Activated T-helper 2 cell treated with anti-CD3 and anti-CD28 coated beads, Interferon-gamma antibody, Interleukin-2, Interleukin-4, amounts not matched to agents 10 μg/mL and 5 μg/mL and 100 μg/mL, durations not matched to agents 14 hours and 24 hours and 36 hours (primary cell): ENCODE measurements at regions not wholly inside any gene's neighbourhood (a gene's known extent, or its start where the extent isn't known, plus 50 kb on each side); places are given as distances from the start of the nearest gene placed in this dataset.

Experiments
- DNase-seq: peaks from one replicate; pipeline ENCODE4 v3.0.0; 2021; ENCODE audit warnings: low spot score
- H3K27ac Mint-ChIP-seq: one replicate; pipeline ENCODE4 v1.8.0; 2021; ENCODE audit warnings: mixed read lengths
- H3K27me3 Mint-ChIP-seq: one replicate; pipeline ENCODE4 v1.8.0; 2021; ENCODE audit warnings: low read depth, mixed read lengths
- H3K36me3 Mint-ChIP-seq: one replicate; pipeline ENCODE4 v1.8.0; 2021; ENCODE audit warnings: low read depth, mixed read lengths
- H3K4me1 Mint-ChIP-seq: one replicate; pipeline ENCODE4 v1.8.0; 2021; ENCODE audit warnings: low read depth, mixed read lengths
- H3K4me3 Mint-ChIP-seq: one replicate; pipeline ENCODE4 v1.8.0; 2021; ENCODE audit warnings: low read depth, mild to moderate bottlenecking, moderate library complexity, mixed read lengths
- H3K9me3 Mint-ChIP-seq: one replicate; pipeline ENCODE4 v1.8.0; 2021; ENCODE audit warnings: mixed read lengths
- intact Hi-C: fragments of 100-400 bp; cut with micrococcal nuclease; formaldehyde crosslinking; loops from one replicate; pipeline ENCODE4 v1.15.1; 2023

DNA sequence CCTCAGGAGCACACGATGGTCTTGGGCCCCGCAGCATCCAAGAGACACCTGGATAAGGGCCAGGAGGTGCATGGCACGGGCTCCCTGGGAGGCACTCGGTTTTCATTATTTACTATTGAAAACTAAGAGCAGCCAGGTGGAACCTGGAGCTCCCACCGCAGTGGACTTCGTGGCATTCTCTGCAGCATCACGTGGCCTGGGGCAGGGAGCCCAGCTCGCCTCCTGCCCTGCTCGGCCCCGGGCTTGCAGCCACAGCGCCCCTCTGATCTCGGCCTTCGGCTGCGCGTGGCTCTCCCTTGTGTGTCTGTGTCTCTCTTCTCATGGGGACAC lies 121.6 kb downstream of the SIK1 start:
- Mint-ChIP-seq H3K27me3 (no peaks in the 10 kb centered on the region), H3K4me1 (peaks cover 7% of the 10 kb centered on the region), H3K36me3 (no peaks in the 10 kb centered on the region), H3K9me3 (no peaks in the 10 kb centered on the region), H3K4me3 (no peak overlapping the region), H3K27ac (no peak overlapping the region)
- no peak for DNase-seq
- intact Hi-C loops, result no loop called here

DNA sequence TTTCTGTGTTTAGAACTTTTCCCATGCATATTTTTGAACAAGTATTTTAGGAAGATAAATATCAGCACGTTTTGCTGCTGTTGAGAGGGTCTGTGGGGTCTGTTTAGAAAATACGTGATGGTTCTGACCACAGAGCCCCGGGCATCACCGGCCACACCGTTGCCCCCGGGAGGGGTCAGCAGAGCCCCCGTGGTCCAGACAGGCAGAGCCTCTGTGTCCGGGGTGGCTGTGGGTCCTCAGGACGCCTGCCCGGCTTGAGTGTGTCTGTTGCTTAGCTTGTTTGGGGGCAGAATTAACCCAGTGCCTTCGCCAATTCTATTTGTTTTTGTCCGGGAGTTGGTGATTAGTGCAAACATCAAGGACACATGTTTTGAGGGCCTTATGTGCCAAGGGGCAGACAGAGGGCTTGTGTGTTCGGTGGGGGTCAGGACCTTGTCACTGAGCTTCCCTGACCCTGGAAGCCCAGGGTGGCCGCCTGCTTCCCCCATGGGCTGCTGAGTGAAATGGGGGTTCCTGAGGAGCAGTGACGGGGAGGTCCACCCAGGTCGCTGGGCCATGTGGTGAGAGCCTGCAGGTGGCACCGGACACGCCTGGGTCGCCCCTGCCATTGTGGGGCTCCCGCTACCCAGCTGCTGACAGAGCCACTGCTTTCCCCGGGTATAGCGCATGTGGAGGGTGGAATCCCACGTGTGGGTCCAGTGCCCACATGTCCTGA lies 122.2 kb downstream of the SIK1 start:
- Mint-ChIP-seq H3K27ac (no peak overlapping the region), H3K4me3 (no peak overlapping the region), H3K27me3 (no peaks in the 10 kb centered on the region), H3K4me1 (peaks cover 7% of the 10 kb centered on the region), H3K36me3 (no peaks in the 10 kb centered on the region), H3K9me3 (no peaks in the 10 kb centered on the region)
- DNase-seq, result no peak
- intact Hi-C loops, result no loop called here

DNA sequence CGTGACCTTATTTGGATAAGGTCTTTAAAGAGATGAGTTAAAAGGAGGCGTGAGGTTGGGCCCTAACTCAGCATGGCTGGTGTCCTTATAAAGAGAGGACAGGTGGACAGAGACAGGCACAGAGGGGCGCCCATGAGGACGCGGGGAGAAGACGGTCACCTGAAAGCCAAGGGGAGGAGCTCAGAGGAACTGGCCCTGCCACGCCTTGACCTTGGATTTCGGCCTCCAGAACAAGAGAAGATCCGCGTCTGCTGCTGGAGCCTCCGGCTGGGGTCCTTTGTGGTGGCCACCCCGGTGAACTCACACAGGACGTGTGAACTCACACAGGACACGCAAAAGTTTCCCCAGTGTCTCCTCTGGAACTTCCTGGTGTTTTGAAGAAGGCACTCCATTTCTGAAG lies 122.7 kb downstream of the SIK1 start:
- Mint-ChIP-seq H3K36me3 (no peaks in the 10 kb centered on the region), H3K4me1 (peaks cover 7% of the 10 kb centered on the region), H3K27ac (no peak overlapping the region), H3K9me3 (no peaks in the 10 kb centered on the region), H3K4me3 (no peak overlapping the region), H3K27me3 (no peaks in the 10 kb centered on the region)
- intact Hi-C loops, result no loop called here
- DNase-seq, result no peak

DNA sequence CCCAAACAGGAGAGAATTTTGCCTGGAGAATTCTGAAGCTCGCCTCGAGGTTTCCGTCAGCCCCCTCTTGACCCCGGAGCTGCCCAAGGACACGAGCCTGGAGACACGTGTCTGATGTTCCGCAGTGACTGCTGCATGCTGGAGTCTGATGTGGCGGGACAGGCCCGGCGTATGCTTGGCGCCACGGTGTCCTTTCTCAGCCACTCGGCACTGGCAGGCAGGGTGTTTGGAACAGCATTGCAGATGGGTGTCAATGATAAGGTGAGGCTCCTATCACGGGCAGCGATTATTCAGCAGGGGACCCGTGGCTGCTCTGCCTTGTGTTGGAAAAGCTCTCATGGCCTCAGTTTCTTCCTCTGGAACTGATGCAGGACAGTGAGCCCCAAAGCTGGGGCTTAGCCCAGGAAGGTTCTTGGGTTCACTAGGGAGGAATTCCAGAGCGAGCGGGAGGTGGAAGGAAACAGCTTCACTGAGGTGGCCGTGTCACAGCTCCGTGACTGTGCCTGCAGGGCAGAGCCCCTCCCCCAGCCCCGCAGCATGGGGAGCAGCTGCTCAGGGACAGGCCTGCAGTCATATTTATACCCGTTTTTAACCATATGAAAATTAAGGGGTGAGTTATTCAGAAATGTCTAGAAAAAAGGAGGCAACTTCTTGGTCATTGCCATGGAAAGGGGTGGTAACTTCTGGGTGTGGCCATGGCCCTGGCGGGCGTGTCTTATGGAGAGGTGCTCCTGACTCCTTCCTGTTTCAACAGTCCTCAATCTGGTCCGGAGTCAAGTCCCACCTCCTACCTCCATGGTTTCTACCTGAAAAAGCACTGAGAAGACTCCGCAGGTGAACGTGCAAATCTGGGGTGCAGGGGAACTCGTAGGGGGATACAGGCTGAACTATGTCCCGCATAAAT lies 123.4 kb downstream of the SIK1 start:
- intact Hi-C loops, result no loop called here
- no peaks in the 10 kb centered on the region for H3K9me3 Mint-ChIP-seq
- no peak overlapping the region for H3K27ac Mint-ChIP-seq
- H3K36me3 Mint-ChIP-seq, result no peaks in the 10 kb centered on the region
- no peak overlapping the region for H3K4me3 Mint-ChIP-seq
- no peak for DNase-seq
- no peaks in the 10 kb centered on the region for H3K27me3 Mint-ChIP-seq
- H3K4me1 Mint-ChIP-seq, result peaks cover 7% of the 10 kb centered on the region

DNA sequence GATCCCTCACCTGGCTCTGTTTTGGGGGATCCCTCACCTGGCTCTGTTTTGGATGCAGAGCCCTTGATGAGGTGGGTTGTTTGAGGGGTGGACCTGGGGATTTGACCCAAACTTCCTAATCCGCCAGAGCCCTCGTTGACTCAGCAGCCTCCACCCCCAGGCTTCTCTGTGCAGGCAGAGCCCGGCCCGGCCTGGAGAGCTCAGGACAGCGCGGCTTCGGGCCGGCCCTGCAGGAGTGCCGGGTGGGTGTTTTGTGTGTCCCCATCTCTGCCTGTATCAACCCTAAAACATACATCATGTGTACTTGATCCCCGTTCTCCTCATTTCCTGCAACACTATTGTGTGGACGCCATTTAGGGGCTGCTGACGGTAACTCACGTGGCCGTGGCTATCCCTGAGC lies 124.2 kb downstream of the SIK1 start:
- H3K27ac Mint-ChIP-seq, result no peak overlapping the region
- no peaks in the 10 kb centered on the region for H3K9me3 Mint-ChIP-seq
- no peaks in the 10 kb centered on the region for H3K36me3 Mint-ChIP-seq
- DNase-seq, result no peak
- peaks cover 7% of the 10 kb centered on the region for H3K4me1 Mint-ChIP-seq
- intact Hi-C loops, result no loop called here
- no peaks in the 10 kb centered on the region for H3K27me3 Mint-ChIP-seq
- H3K4me3 Mint-ChIP-seq, result no peak overlapping the region

DNA sequence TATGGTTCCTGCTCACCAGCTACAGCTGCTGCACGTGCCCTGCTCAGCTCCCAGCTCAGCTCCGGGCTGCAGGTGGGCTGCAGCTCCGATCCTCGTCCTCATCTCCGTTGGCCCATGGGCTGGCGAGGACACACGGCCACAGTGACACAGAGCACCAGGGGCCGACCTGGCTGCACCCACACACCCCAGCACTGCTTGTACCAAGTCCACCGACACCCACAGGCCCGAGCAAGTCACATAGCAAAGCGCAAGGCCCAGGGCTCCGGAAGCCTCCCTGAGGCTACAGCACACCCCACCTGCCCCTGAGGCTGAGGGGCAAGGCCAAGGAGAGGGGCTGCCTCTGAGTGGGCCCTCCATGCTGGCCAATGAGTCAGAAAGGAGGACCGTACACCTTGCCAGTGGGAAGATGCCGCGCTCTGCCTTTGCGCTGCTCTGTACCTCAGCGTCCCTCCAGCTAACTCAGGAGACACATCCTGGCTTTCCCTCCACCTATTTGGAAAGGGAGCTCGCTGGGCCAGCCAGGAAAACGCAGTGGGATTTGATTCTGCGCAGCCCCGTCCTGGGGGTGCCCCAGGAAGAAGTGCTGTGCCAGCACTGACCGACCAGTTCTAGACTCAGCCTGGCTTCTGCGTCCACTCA lies 124.8 kb downstream of the SIK1 start:
- intact Hi-C loops, result no loop called here
- DNase-seq, result no peak
- H3K4me1 Mint-ChIP-seq, result peaks cover 4% of the 10 kb centered on the region
- H3K27ac Mint-ChIP-seq, result no peak overlapping the region
- no peak overlapping the region for H3K4me3 Mint-ChIP-seq
- H3K9me3 Mint-ChIP-seq, result no peaks in the 10 kb centered on the region
- no peaks in the 10 kb centered on the region for H3K36me3 Mint-ChIP-seq
- H3K27me3 Mint-ChIP-seq, result no peaks in the 10 kb centered on the region

DNA sequence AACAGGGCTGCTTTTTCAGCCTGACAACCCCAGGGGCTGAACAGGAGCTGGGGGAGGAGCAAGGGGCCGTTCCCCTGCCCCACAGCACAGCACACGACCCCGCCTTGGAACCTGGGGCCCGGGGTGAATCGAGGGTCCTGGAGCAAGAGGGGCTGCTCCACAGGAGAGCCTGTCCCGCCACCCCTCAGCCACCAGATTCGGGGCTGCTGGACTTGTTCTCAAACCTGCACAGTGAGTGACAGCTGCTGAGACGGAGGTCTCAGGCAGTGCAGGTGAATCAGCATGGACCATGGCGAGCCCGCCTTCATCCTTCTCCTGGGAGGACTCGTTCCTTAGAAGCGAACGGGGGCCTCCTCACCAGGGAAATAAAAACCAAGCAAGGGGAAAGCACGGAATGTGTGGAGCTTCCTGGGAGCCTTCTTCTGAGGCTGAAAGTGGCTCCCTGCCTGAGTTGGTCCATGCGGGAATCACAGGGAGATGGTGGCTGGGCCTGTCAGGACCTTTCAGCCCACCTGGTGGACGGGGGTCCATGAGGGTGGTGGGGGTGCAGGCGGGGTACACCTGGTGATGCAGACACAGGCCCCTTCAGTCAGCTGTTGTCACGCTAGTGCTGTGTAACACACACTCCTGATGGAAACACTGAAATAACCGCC lies 125.4 kb downstream of the SIK1 start:
- no peak for DNase-seq
- Mint-ChIP-seq H3K4me1 (no peaks in the 10 kb centered on the region), H3K9me3 (no peaks in the 10 kb centered on the region), H3K36me3 (no peaks in the 10 kb centered on the region), H3K27me3 (no peaks in the 10 kb centered on the region), H3K27ac (no peak overlapping the region), H3K4me3 (no peak overlapping the region)
- intact Hi-C loops, result no loop called here

DNA sequence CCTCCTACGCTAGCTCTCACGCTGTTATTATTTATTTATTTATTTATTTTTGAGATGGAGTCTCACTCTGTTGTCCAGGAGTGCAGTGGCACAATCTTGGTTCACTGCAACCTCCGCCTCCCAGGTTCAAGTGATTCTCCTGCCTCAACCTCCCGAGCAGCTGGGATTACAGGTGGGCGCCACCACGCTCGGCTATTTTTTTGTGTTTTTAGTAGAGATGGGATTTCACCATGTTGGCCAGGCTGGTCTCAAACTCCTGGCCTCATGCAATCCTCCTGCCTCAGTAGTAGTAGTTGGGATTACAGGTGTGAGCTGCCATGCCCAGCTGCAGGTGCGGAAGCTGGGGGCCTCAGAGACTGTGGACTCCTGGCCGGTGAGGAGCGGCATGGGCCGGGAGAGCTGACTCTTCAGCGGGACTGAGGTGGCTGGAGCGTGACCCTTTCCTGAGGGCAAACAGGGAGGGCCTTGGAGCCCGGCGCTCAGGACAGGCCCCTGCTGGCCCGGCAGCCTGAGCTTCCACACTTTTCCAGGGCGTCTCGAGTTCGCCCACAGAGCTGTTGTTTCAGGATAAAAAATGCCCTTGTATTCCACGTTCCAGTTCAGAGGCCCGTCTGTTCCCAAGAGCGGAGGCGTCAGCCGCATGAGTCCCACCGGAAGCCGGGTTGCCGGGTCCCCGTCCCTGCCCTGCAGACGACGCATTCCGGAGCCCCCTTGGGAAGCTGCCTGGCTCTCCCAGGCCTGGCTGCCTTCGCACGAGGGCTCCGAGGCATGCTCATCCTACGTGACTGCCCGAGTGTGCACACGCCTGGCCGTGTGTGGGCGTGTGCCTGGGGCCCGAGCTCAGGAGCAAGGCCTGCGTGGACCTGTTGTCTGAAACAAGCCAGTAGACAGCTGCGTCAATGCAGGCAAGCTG lies 126.2 kb downstream of the SIK1 start:
- H3K27ac Mint-ChIP-seq, result no peak overlapping the region
- H3K4me1 Mint-ChIP-seq, result no peaks in the 10 kb centered on the region
- H3K27me3 Mint-ChIP-seq, result no peaks in the 10 kb centered on the region
- no peaks in the 10 kb centered on the region for H3K9me3 Mint-ChIP-seq
- DNase-seq, result no peak
- intact Hi-C loops, result no loop called here
- H3K4me3 Mint-ChIP-seq, result no peak overlapping the region
- no peaks in the 10 kb centered on the region for H3K36me3 Mint-ChIP-seq

DNA sequence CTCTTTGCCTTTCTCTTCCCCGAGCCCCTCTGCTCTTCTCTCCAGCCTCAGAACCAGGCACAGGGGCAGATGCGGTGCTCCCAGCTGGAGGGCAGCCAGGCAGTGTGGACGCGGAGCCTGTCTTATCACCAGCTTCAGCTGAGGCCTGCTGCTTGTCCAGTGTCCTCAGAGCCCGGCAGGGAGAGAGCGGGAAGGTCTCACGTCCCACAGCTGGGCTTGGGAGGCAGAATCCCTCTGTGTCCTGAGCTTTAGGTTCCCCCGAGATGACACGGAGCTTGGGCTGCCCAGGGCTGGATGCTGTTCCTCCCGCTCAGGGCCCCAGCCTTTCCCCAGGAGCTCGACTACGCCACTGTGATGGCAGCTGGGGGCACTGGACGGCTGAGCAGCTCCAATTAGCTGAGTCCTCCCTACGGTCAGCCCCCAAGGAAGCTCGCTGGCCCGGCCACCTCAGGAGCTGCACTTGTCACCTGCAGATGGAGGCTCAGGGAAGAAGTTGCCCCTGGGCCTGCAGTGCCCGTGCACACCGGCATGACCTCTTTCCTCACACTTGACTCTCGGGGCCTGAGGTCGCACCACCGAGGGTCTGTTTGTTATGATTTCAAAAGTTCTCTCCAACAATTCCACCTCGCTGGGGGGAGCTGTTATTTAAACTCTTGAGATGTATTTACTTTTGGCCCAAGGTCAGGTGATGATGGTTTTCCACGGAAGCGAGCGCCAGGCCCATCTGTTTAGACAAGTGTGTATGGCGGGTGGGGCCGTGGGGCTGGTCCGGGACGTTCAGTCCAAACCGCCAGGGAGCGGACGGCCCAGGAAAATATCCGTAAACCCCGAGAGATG lies 127.3 kb downstream of the SIK1 start:
- Mint-ChIP-seq H3K36me3 (no peaks in the 10 kb centered on the region), H3K4me1 (no peaks in the 10 kb centered on the region), H3K27me3 (no peaks in the 10 kb centered on the region), H3K4me3 (no peak overlapping the region), H3K9me3 (no peaks in the 10 kb centered on the region), H3K27ac (no peak overlapping the region)
- no peak for DNase-seq
- intact Hi-C loops, result no loop called here

DNA sequence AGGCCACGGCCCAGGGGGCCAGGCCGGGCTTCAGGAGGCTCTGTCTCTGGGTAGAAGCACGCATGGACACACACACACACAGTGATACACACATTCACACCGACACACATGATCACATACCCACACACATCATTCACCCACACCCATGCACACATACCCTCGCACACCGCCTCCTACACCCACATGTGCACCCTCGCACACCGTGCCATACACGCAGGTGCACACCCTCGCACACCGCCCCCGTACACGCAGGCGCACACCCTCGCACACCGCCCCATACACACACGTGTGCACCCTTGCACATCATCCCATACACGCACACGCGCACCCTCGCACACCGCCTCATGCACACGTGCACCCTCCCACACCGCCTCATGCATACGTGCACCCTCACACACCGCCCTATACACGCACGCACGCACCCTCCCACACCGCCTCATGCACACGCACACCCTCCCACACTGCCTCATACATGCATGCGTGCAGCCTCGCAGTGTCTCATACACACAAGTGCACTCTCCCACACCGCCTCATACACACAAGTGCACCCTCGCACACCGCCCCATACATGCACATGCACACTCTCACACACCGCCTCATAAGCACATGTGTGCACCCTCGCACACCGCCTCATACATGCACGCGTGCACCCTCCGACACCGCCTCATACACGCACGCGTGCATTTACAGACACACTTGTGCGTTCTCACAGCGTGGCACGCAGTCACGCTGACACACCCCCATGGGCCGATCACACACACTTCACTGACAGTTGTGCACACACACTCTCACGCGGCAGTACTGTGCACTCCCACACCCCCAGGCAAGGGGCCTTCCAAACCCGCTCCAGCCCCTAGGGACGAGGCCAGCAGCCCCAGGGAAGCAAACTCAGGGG lies 128.1 kb downstream of the SIK1 start:
- no peak for DNase-seq
- no peak overlapping the region for H3K27ac Mint-ChIP-seq
- no peaks in the 10 kb centered on the region for H3K27me3 Mint-ChIP-seq
- intact Hi-C loops, result no loop called here
- no peaks in the 10 kb centered on the region for H3K4me1 Mint-ChIP-seq
- no peaks in the 10 kb centered on the region for H3K36me3 Mint-ChIP-seq
- no peaks in the 10 kb centered on the region for H3K9me3 Mint-ChIP-seq
- no peak overlapping the region for H3K4me3 Mint-ChIP-seq

DNA sequence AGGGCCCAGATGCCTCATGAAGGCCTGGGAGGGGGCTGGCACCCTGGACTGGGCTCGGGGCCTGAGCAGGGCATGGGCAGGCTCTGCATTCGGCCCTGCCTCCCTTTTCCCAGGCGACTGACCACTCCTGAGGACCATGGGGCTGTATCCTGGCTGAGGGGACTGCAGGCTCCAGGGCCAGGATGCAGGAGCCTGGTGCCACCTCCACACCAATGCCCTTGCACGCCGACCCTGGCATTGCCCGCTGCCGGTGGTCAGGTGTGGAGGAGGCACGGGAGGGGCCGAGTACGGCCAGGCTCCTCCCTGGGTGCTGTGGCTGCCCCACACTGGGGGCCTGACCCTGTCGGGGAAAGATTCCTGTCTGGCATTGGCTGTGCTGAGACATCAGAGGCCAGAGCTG lies 128.9 kb downstream of the SIK1 start:
- H3K4me3 Mint-ChIP-seq, result no peak overlapping the region
- H3K27ac Mint-ChIP-seq, result no peak overlapping the region
- no peaks in the 10 kb centered on the region for H3K27me3 Mint-ChIP-seq
- DNase-seq, result no peak
- no peaks in the 10 kb centered on the region for H3K4me1 Mint-ChIP-seq
- H3K36me3 Mint-ChIP-seq, result no peaks in the 10 kb centered on the region
- H3K9me3 Mint-ChIP-seq, result no peaks in the 10 kb centered on the region
- intact Hi-C loops, result no loop called here
